ENCODE measurements at regions not wholly inside any gene's neighbourhood (a gene's known extent, or its start where the extent isn't known, plus 50 kb on each side); places are given as distances from the start of the nearest gene placed in this dataset.

- Histone ChIP-seq H3K27ac (no peak overlapping the region), H3K27me3 (no peaks in the 10 kb centered on the region), H3K4me1 (no peaks in the 10 kb centered on the region), H3K4me3 (replicated peaks in 1 of 3) (no peak overlapping the region), H3K9me3 (no peaks in the 10 kb centered on the region), H3K36me3 (no peaks in the 10 kb centered on the region)
- intact Hi-C loops (cut with DNase I), result no loop called here
- 93 to 94% methylated on average over 1 of the region's 1 CpG for WGBS, 2 donors
- DNase-seq, result no peak
- TF ChIP-seq, protein P1, sequence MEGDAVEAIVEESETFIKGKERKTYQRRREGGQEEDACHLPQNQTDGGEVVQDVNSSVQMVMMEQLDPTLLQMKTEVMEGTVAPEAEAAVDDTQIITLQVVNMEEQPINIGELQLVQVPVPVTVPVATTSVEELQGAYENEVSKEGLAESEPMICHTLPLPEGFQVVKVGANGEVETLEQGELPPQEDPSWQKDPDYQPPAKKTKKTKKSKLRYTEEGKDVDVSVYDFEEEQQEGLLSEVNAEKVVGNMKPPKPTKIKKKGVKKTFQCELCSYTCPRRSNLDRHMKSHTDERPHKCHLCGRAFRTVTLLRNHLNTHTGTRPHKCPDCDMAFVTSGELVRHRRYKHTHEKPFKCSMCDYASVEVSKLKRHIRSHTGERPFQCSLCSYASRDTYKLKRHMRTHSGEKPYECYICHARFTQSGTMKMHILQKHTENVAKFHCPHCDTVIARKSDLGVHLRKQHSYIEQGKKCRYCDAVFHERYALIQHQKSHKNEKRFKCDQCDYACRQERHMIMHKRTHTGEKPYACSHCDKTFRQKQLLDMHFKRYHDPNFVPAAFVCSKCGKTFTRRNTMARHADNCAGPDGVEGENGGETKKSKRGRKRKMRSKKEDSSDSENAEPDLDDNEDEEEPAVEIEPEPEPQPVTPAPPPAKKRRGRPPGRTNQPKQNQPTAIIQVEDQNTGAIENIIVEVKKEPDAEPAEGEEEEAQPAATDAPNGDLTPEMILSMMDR (IDR thresholded peaks at IDR 0.05), result no peak
- no peak for TF ChIP-seq POLR2A (IDR thresholded peaks at IDR 0.05)
Observed at GRCh38 chr6:105507811-105508210, 104.9 kb upstream of the PREP start.

DNA sequence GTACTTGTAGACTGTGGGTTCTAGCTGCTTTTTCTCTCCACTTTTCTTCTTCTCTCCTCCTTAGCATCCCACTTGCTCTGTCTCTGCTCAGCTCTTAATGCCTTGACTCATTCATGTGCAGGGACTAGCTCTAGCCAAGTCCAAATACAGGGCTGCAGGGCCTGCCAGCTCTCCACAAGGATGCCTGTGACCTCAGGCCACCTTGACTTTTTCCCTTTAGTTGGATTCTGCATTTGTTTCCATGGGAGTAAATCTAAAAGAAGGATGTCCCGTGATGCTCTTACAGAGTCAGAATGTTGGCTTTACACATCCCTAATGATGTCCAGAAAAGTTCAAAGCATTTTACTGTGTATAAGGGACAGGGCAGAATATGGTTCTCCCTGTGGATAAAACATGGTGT lies 101.8 kb upstream of the PREP start:
- no peak for DNase-seq
- intact Hi-C loops (cut with DNase I), result no loop called here
- H3K4me1 ChIP-seq, result no peaks in the 10 kb centered on the region
- H3K27me3 ChIP-seq, result no peaks in the 10 kb centered on the region
- H3K36me3 ChIP-seq, result no peaks in the 10 kb centered on the region
- H3K9me3 ChIP-seq, result no peaks in the 10 kb centered on the region
- no peak overlapping the region for H3K27ac ChIP-seq
- 91 to 94% methylated on average over 1 of the region's 1 CpG for WGBS, 2 donors
- no peak overlapping the region for H3K4me3 ChIP-seq (replicated peaks in 1 of 3)
- TF ChIP-seq POLR2A (IDR thresholded peaks at IDR 0.05), result no peak
- TF ChIP-seq, protein P1 (IDR thresholded peaks at IDR 0.05), result no peak

GRCh38 chr6:105503641-105504040 lies 100.8 kb upstream of the PREP start:
- 98 to 100% methylated on average over 2 of the region's 2 CpGs for WGBS, 2 donors
- no peak for TF ChIP-seq POLR2A (IDR thresholded peaks at IDR 0.05)
- TF ChIP-seq, protein P1 (IDR thresholded peaks at IDR 0.05), result no peak

DNA sequence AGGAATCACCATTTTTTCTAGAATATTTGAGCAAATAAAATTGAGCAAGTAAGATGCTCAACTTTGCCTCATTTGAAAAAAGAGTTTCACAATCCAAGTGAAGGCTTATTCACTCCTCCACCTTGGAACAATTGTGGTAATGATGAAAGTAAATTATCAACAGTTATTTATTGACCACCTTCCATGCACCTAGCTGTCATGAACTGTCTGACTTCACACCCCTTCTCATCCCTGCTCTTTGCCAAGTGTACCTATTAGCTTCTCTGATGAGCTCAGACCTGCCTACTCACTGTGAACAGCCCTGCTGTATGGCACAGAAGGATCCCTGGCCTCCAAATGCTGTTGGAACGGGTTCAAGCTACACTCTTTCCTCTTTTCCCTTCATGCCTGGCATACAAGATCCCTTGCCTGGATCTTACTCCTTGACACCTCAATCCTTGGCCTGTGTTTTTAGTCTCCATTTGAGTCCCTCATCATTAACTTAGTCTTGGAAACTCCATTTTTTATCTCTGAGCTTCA lies 99.0 kb upstream of the PREP start:
- TF ChIP-seq, protein P1 (IDR thresholded peaks at IDR 0.05), result no peak
- TF ChIP-seq POLR2A (IDR thresholded peaks at IDR 0.05), result no peak
- no peak overlapping the region for H3K27ac ChIP-seq
- no peaks in the 10 kb centered on the region for H3K4me1 ChIP-seq
- H3K4me3 ChIP-seq (replicated peaks in 1 of 3), result no peak overlapping the region
- no peaks in the 10 kb centered on the region for H3K27me3 ChIP-seq
- DNase-seq, result no peak
- no peaks in the 10 kb centered on the region for H3K36me3 ChIP-seq
- WGBS, 2 donors, result 90 to 98% methylated on average over 1 of the region's 1 CpG
- intact Hi-C loops (cut with DNase I), result no loop called here
- H3K9me3 ChIP-seq, result no peaks in the 10 kb centered on the region

More at GRCh38 chr6:105503641-105504040, 100.8 kb upstream of the PREP start:
- Histone ChIP-seq H3K9me3 (no peaks in the 10 kb centered on the region), H3K27me3 (no peaks in the 10 kb centered on the region), H3K4me1 (no peaks in the 10 kb centered on the region), H3K4me3 (replicated peaks in 1 of 3) (no peak overlapping the region), H3K36me3 (no peaks in the 10 kb centered on the region), H3K27ac (no peak overlapping the region)
- no peak for DNase-seq
- intact Hi-C loops (cut with DNase I), result no loop called here

DNA sequence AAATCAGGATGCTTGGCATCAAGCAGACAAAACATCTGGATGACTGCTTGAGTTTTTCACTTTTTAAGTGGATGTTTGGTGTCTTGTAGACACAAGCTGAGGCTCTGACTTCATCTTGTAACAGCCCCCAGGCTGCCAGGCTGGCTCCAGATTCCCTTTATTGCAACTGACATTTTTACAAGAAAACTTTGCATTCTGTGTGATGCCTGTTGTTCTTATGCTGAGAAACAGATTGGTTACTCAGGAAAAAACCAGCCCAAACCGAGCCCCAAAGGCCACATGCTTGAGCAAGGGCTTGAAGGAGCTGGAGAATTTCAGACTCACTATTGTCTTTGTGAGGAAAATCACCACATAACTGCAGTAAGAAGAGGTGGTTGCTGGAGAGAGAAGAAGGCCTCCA lies 98.4 kb upstream of the PREP start:
- no peaks in the 10 kb centered on the region for H3K36me3 ChIP-seq
- no peaks in the 10 kb centered on the region for H3K27me3 ChIP-seq
- TF ChIP-seq POLR2A (IDR thresholded peaks at IDR 0.05), result no peak
- TF ChIP-seq, protein P1 (IDR thresholded peaks at IDR 0.05), result no peak
- H3K4me3 ChIP-seq (replicated peaks in 1 of 3), result no peak overlapping the region
- H3K27ac ChIP-seq, result no peak overlapping the region
- intact Hi-C loops (cut with DNase I), result no loop called here
- peaks cover 0 to under 1% of the 10 kb centered on the region in 2 donors for H3K4me1 ChIP-seq
- no peaks in the 10 kb centered on the region for H3K9me3 ChIP-seq
- DNase-seq, result no peak
- WGBS, 2 donors, result 42 to 63% methylated on average over 1 of the region's 1 CpG

All from thyroid gland (tissue), 4 donors.